Gastrocnemius medialis (tissue), 4 donors: ENCODE measurements at regions not wholly inside any gene's neighbourhood (a gene's known extent, or its start where the extent isn't known, plus 50 kb on each side); places are given as distances from the start of the nearest gene placed in this dataset.

Source experiments
- ATAC-seq, 2 donors: fragments of 150-250 bp; one replicate each; pipeline ENCODE4 v1.9.1; 2016
- DNase-seq, 2 donors: peaks; one replicate each; pipeline ENCODE4 v3.0.0-alpha.2; 2019
- H3K27ac ChIP-seq, 4 donors: fragments of 200-600 bp; sonication (generic); 1 replicate in 1 of 4; 2 replicates in 3 of 4; pipeline ENCODE4 v1.5.1; 2016 to 2018; ENCODE audit warnings: mild to moderate bottlenecking in 2 of 4, moderate library complexity in 1 of 4
- H3K27me3 ChIP-seq, 3 donors: fragments of 200-600 bp; sonication (generic) in 2 of 3; 1 replicate in 1 of 3; 2 replicates in 2 of 3; pipeline versions ENCODE4 v1.5.1 to v1.6.0; 2016 to 2019; ENCODE audit warnings: mild to moderate bottlenecking in 1 of 3, moderate library complexity in 1 of 3
- H3K36me3 ChIP-seq, 2 donors: fragments of 200-600 bp; sonication (generic) in 1 of 2; one replicate each; pipeline ENCODE4 v1.5.1; 2017 to 2018
- H3K4me1 ChIP-seq, 2 donors: fragments of 200-600 bp; sonication (generic) in 1 of 2; one replicate each; pipeline ENCODE4 v1.5.1; 2016 to 2017; ENCODE audit warnings: mild to moderate bottlenecking in 2 of 2
- H3K4me3 ChIP-seq, 4 donors: fragments of 200-600 bp; sonication (generic) in 3 of 4; 1 replicate in 1 of 4; 2 replicates in 3 of 4; pipeline ENCODE4 v1.5.1; 2016 to 2019; ENCODE audit warnings: mild to moderate bottlenecking in 2 of 4
- H3K9me3 ChIP-seq, 3 donors: fragments of 200-600 bp; sonication (generic) in 2 of 3; 1 replicate in 1 of 3; 2 replicates in 2 of 3; pipeline ENCODE4 v1.5.1; 2016 to 2019
- POLR2A ChIP-seq, 2 donors: fragments of 450-650 bp; IDR thresholded peaks; one replicate each; pipeline ENCODE4 v1.6.1; 2017; ENCODE audit warnings: antibody characterized with exemption in 2 of 2, mild to moderate bottlenecking in 2 of 2, moderate library complexity in 2 of 2
- in situ Hi-C, 4 donors: fragments of 200-750 bp; cut with MboI; loops; one replicate each; pipeline versions ENCODE4 v1.15.0 to v1.8.0; 2017; ENCODE audit warnings: low sequenced_read_pairs in 4 of 4
- intact Hi-C: fragments of 100-400 bp; cut with DNase I; formaldehyde crosslinking; loops from one replicate; pipeline ENCODE4 v1.15.1; 2023; ENCODE audit warnings: low total_unique reads
- TF ChIP-seq, protein P1 (sequence below), 5 experiments: fragments of 450-650 bp in 3 of 5; fragments of 200-600 bp in 2 of 5; sonication (generic) in 2 of 5; IDR thresholded peaks in 4 of 5; conservative IDR thresholded peaks in 1 of 5; 1 replicate in 4 of 5; 2 replicates in 1 of 5; pipeline ENCODE4 v1.5.1; 2016 to 2019; ENCODE audit warnings: antibody characterized with exemption in 5 of 5, mild to moderate bottlenecking in 3 of 5, moderate library complexity in 3 of 5

- no peaks in the 10 kb centered on the region for H3K9me3 ChIP-seq
- H3K27ac ChIP-seq, result no peak overlapping the region
- intact Hi-C loops, result no loop called here
- ATAC-seq (no peak), DNase-seq (no peak)
- H3K4me3 ChIP-seq, result no peak overlapping the region
- H3K36me3 ChIP-seq, result no peaks in the 10 kb centered on the region
- in situ Hi-C loops, result no loop called here
- no peaks in the 10 kb centered on the region for H3K27me3 ChIP-seq
- no peaks in the 10 kb centered on the region for H3K4me1 ChIP-seq
- no peak for TF ChIP-seq POLR2A (IDR thresholded peaks at IDR 0.05)
- TF ChIP-seq, protein P1, sequence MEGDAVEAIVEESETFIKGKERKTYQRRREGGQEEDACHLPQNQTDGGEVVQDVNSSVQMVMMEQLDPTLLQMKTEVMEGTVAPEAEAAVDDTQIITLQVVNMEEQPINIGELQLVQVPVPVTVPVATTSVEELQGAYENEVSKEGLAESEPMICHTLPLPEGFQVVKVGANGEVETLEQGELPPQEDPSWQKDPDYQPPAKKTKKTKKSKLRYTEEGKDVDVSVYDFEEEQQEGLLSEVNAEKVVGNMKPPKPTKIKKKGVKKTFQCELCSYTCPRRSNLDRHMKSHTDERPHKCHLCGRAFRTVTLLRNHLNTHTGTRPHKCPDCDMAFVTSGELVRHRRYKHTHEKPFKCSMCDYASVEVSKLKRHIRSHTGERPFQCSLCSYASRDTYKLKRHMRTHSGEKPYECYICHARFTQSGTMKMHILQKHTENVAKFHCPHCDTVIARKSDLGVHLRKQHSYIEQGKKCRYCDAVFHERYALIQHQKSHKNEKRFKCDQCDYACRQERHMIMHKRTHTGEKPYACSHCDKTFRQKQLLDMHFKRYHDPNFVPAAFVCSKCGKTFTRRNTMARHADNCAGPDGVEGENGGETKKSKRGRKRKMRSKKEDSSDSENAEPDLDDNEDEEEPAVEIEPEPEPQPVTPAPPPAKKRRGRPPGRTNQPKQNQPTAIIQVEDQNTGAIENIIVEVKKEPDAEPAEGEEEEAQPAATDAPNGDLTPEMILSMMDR (IDR thresholded peaks at IDR 0.05 in 4 of 5, conservative IDR thresholded peaks at IDR 0.05 in 1 of 5), result no peak
Measured at GRCh38 chr7:20963556-20964280, 177.0 kb upstream of the SP8 start.

DNA sequence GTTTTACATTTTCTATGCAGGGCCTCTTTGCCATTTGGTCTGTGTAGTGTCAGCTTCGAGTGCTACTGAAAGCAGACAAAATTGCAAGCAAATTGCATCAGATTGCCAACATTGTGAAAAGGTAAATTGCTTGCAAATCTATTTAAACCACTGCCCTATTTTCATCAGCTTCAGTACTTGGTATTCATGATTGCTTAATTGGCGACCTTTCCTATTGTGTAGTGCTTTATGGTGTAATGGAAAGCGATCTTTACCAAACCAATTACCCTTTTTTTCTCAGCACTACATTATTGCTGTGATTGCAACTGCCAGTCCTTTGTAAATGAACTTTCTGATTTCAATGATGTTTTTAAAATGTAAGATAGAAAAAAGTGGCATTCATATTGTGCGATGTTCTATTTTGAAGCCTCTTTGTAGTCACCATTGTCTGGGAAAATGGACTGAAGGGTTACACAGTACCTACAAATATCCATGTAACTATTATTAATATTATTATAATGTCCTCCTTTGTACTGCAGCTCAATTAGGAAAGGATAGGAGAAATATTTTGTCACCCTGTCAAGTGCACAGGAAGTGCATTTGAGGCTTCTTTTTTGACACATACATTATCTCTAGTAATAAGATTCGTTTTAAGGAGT lies 177.7 kb upstream of the SP8 start:
- no peaks in the 10 kb centered on the region for H3K27me3 ChIP-seq
- in situ Hi-C loops, result no loop called here
- DNase-seq (no peak), ATAC-seq (no peak)
- H3K27ac ChIP-seq, result no peak overlapping the region
- H3K4me1 ChIP-seq, result no peaks in the 10 kb centered on the region
- H3K36me3 ChIP-seq, result no peaks in the 10 kb centered on the region
- no peak for TF ChIP-seq POLR2A (IDR thresholded peaks at IDR 0.05)
- TF ChIP-seq, protein P1 (IDR thresholded peaks at IDR 0.05 in 4 of 5, conservative IDR thresholded peaks at IDR 0.05 in 1 of 5), result no peak
- no peak overlapping the region for H3K4me3 ChIP-seq
- H3K9me3 ChIP-seq, result no peaks in the 10 kb centered on the region
- intact Hi-C loops, result no loop called here

- H3K4me1 ChIP-seq, result no peaks in the 10 kb centered on the region
- DNase-seq, result no peak
- TF ChIP-seq, protein P1 (IDR thresholded peaks at IDR 0.05 in 4 of 5, conservative IDR thresholded peaks at IDR 0.05 in 1 of 5), result no peak
- no peak for TF ChIP-seq POLR2A (IDR thresholded peaks at IDR 0.05)
- in situ Hi-C loops, result no loop called here
- H3K9me3 ChIP-seq, result no peaks in the 10 kb centered on the region
- H3K36me3 ChIP-seq, result no peaks in the 10 kb centered on the region
- no peak overlapping the region for H3K4me3 ChIP-seq
- no peak for ATAC-seq
- no peaks in the 10 kb centered on the region for H3K27me3 ChIP-seq
- intact Hi-C loops, result no loop called here
- H3K27ac ChIP-seq, result no peak overlapping the region
Measured at GRCh38 chr7:20971219-20971618, 184.5 kb upstream of the SP8 start.

- Histone ChIP-seq H3K27ac (no peak overlapping the region), H3K4me1 (no peaks in the 10 kb centered on the region), H3K36me3 (no peaks in the 10 kb centered on the region), H3K4me3 (no peak overlapping the region), H3K27me3 (no peaks in the 10 kb centered on the region), H3K9me3 (no peaks in the 10 kb centered on the region)
- ATAC-seq (no peak), DNase-seq (no peak)
- TF ChIP-seq, protein P1 (IDR thresholded peaks at IDR 0.05 in 4 of 5, conservative IDR thresholded peaks at IDR 0.05 in 1 of 5), result no peak
- no peak for TF ChIP-seq POLR2A (IDR thresholded peaks at IDR 0.05)
- intact Hi-C loops, result no loop called here
- in situ Hi-C loops, result no loop called here
Measured at GRCh38 chr7:20980232-20980631, 193.5 kb upstream of the SP8 start.
